ENCODE measurements at regions not wholly inside any gene's neighbourhood (a gene's known extent, or its start where the extent isn't known, plus 50 kb on each side); places are given as distances from the start of the nearest gene placed in this dataset.

DNA sequence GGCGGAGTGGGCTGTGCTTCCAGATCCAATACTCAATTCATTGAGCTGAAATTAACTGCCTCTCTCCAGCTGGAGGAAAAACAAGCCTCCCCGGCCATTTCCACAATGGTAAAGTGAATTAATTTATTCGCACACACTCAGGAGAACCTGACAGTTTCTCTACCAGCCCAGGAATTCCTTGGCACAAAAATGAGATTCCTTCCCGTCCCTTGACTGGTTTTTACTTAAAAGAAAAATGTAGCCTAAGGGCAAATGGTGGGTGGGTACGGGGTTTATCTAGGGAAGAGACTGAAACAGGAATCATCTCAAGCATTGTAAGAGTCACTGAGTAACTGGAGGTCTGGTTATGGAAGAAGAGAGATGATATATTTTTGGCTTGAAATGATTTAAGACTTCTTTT lies 102.7 kb downstream of the VCX3A start:
- no peak overlapping the region for H3K27ac ChIP-seq (ENCODE audit: low read depth, low read length)
- CTCF ChIA-PET: no interaction called here

DNA sequence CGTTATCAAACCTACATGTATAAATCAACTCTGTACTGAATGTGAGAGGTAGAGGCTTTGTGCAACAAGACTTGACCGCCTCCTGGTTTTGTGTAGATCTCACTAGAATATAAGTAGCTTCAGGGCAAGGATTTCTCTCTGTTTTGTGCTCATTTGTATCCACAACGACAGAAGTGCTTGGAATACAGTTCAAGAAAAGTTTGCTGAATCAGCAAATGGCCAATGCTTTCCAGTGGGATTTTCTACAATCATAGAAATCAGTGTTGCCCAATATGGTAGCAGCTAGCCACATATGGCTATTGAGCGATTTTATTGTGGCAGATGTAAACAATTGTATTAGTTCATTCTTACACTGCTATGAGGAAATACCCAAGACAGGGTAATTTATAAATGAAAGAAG lies 127.4 kb downstream of the VCX3A start:
- H3K4me3 ChIP-seq (ENCODE audit: low read depth, low read length): no peak overlapping the region
- peaks cover 6% of the 10 kb centered on the region; the same call in 1 of the 2 replicates for H3K9me3 ChIP-seq (ENCODE audit: control insufficient read depth, insufficient read depth, low read length)
- no peaks in the 10 kb centered on the region for H3K27me3 ChIP-seq (ENCODE audit: control insufficient read depth, insufficient read depth, low read length)
- CTCF ChIA-PET: no interaction called here
- POLR2A ChIA-PET: no interaction called here
- no peak for DNase-seq (ENCODE audit: low read depth, low spot score)
- TF ChIP-seq CTCF (IDR thresholded peaks at IDR 0.05; ENCODE audit: low read depth, low read length): no peak
- no peak overlapping the region for H3K27ac ChIP-seq (ENCODE audit: low read depth, low read length)

More for the DNA sequence above, 102.7 kb downstream of the VCX3A start:
- no peak for TF ChIP-seq CTCF (IDR thresholded peaks at IDR 0.05; ENCODE audit: low read depth, low read length)
- Histone ChIP-seq H3K9me3 (ENCODE audit: control insufficient read depth, insufficient read depth, low read length) (no peaks in the 10 kb centered on the region), H3K27me3 (ENCODE audit: control insufficient read depth, insufficient read depth, low read length) (no peaks in the 10 kb centered on the region), H3K4me3 (ENCODE audit: low read depth, low read length) (no peak overlapping the region)
- DNase-seq (ENCODE audit: low read depth, low spot score): no peak
- POLR2A ChIA-PET: no interaction called here

DNA sequence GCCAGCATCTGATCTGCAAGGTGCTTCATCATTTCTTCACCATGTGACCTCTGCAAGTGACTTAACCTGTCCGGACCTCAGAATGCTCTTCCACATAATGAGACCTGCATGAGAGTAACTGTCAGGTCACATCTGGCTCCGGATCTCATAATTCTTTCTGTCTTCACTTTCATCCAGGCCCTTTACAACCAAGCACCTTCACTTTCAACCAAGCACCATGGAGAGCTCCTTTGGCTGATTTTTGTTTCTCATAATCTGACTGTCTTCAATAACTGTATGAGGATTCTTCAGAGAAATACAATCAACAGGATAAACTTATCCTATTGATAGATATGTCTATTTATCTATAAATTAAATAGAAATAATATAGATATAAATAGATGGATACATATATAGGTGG lies 148.1 kb downstream of the VCX3A start:
- no peak for DNase-seq (ENCODE audit: low read depth, low spot score)
- Histone ChIP-seq H3K9me3 (ENCODE audit: control insufficient read depth, insufficient read depth, low read length) (peaks cover 4% of the 10 kb centered on the region; the same call in 1 of the 2 replicates), H3K27me3 (ENCODE audit: control insufficient read depth, insufficient read depth, low read length) (no peaks in the 10 kb centered on the region), H3K4me3 (ENCODE audit: low read depth, low read length) (no peak overlapping the region), H3K27ac (ENCODE audit: low read depth, low read length) (no peak overlapping the region)
- no peak for TF ChIP-seq CTCF (IDR thresholded peaks at IDR 0.05; ENCODE audit: low read depth, low read length)
- POLR2A ChIA-PET: no interaction called here
- CTCF ChIA-PET: no interaction called here

- CTCF ChIA-PET: no interaction called here
These were observed 150.0 kb downstream of the VCX3A start for GRCh38 chrX:6384921-6385320.

GRCh38 chrX:6384371-6384770 lies 150.5 kb downstream of the VCX3A start:
- Histone ChIP-seq H3K9me3 (ENCODE audit: control insufficient read depth, insufficient read depth, low read length) (peaks cover 4% of the 10 kb centered on the region; the same call in 1 of the 2 replicates), H3K27me3 (ENCODE audit: control insufficient read depth, insufficient read depth, low read length) (no peaks in the 10 kb centered on the region), H3K27ac (ENCODE audit: low read depth, low read length) (no peak overlapping the region), H3K4me3 (ENCODE audit: low read depth, low read length) (no peak overlapping the region)
- TF ChIP-seq CTCF (IDR thresholded peaks at IDR 0.05; ENCODE audit: low read depth, low read length): no peak
- CTCF ChIA-PET: no interaction called here
- DNase-seq (ENCODE audit: low read depth, low spot score): no peak
- POLR2A ChIA-PET: no interaction called here

More at GRCh38 chrX:6384921-6385320, 150.0 kb downstream of the VCX3A start:
- no peak overlapping the region for H3K27ac ChIP-seq (ENCODE audit: low read depth, low read length)
- DNase-seq (ENCODE audit: low read depth, low spot score): no peak
- POLR2A ChIA-PET: no interaction called here
- H3K9me3 ChIP-seq (ENCODE audit: control insufficient read depth, insufficient read depth, low read length): peaks cover 4% of the 10 kb centered on the region; the same call in 1 of the 2 replicates
- no peak for TF ChIP-seq CTCF (IDR thresholded peaks at IDR 0.05; ENCODE audit: low read depth, low read length)
- H3K27me3 ChIP-seq (ENCODE audit: control insufficient read depth, insufficient read depth, low read length): no peaks in the 10 kb centered on the region
- no peak overlapping the region for H3K4me3 ChIP-seq (ENCODE audit: low read depth, low read length)
